Common myeloid progenitor, CD34-positive (primary cell): ENCODE measurements at regions not wholly inside any gene's neighbourhood (a gene's known extent, or its start where the extent isn't known, plus 50 kb on each side); places are given as distances from the start of the nearest gene placed in this dataset.

Experiments used
- CTCF ChIA-PET: fragments of 350-600 bp; sonication (Branson Sonifier 250); formaldehyde crosslinking; loops from one replicate; lab custom pipeline; 2021; ENCODE audit warnings: antibody characterized with exemption; lab: Charles Lee
- POLR2A ChIA-PET: fragments of 350-600 bp; sonication (Branson Sonifier 250); formaldehyde crosslinking; loops from one replicate; lab custom pipeline; 2021; ENCODE audit warnings: antibody characterized with exemption; lab: Charles Lee
- DNase-seq, 3 donors: peaks; one replicate each; pipeline versions ENCODE4 v3.0.0 to v3.0.0-alpha.2; 2013
- H3K27ac ChIP-seq, 2 experiments: 1 replicate in 1 of 2; 2 replicates in 1 of 2; pipeline ENCODE4 v1.7.0; 2013; ENCODE audit warnings: inconsistent platforms in 2 of 2, low read length in 2 of 2, mild to moderate bottlenecking in 2 of 2, low read depth in 1 of 2, moderate library complexity in 1 of 2; ENCODE audit not compliant: severe bottlenecking in 2 of 2, insufficient read depth in 1 of 2, poor library complexity in 1 of 2
- H3K27me3 ChIP-seq, 5 experiments: replicated peaks in 2 of 5; 1 replicate in 3 of 5; 2 replicates in 2 of 5; pipeline versions ENCODE4 v1.6.1 to v1.7.0; 2013; ENCODE audit warnings: low read length in 4 of 5, mild to moderate bottlenecking in 2 of 5, moderate library complexity in 2 of 5, inconsistent platforms in 1 of 5; ENCODE audit not compliant: insufficient read depth in 5 of 5, control insufficient read depth in 4 of 5
- H3K36me3 ChIP-seq, 4 experiments: 1 replicate in 2 of 4; 2 replicates in 2 of 4; pipeline versions ENCODE4 v1.6.1 to v1.7.0; 2013; ENCODE audit warnings: low read length in 3 of 4, control low read depth in 1 of 4, mild to moderate bottlenecking in 1 of 4; ENCODE audit not compliant: control insufficient read depth in 4 of 4, insufficient read depth in 4 of 4
- H3K4me1 ChIP-seq, 4 experiments: 1 replicate in 3 of 4; 2 replicates in 1 of 4; pipeline versions ENCODE4 v1.6.1 to v1.7.1; 2013; ENCODE audit warnings: low read length in 3 of 4, mild to moderate bottlenecking in 3 of 4, control low read depth in 1 of 4, inconsistent platforms in 1 of 4, moderate library complexity in 1 of 4; ENCODE audit not compliant: control insufficient read depth in 4 of 4, insufficient read depth in 4 of 4; ENCODE audit errors: control extremely low read depth in 1 of 4
- H3K4me3 ChIP-seq, 7 experiments: 1 replicate in 4 of 7; 2 replicates in 3 of 7; pipeline versions ENCODE4 v1.5.1 to v1.7.0; 2013; ENCODE audit warnings: mild to moderate bottlenecking in 7 of 7, low read length in 6 of 7, moderate library complexity in 6 of 7, inconsistent platforms in 2 of 7, low read depth in 2 of 7, control low read depth in 1 of 7; ENCODE audit not compliant: insufficient read depth in 4 of 7, control insufficient read depth in 1 of 7; ENCODE audit errors: extremely low read depth in 1 of 7
- H3K9me3 ChIP-seq, 5 experiments: 1 replicate in 4 of 5; 2 replicates in 1 of 5; pipeline versions ENCODE4 v1.6.1 to v1.7.1; 2013; ENCODE audit warnings: low read length in 4 of 5, mild to moderate bottlenecking in 2 of 5, inconsistent platforms in 1 of 5, low read depth in 1 of 5, moderate library complexity in 1 of 5; ENCODE audit not compliant: control insufficient read depth in 4 of 5, insufficient read depth in 2 of 5; ENCODE audit errors: control extremely low read depth in 1 of 5
- WGBS: methylation state at CpG from one replicate; pipeline ENCODE4 v1.1.5; 2013; ENCODE audit not compliant: insufficient coverage; 5-methylcytosine and 5-hydroxymethylcytosine counted together

DNA sequence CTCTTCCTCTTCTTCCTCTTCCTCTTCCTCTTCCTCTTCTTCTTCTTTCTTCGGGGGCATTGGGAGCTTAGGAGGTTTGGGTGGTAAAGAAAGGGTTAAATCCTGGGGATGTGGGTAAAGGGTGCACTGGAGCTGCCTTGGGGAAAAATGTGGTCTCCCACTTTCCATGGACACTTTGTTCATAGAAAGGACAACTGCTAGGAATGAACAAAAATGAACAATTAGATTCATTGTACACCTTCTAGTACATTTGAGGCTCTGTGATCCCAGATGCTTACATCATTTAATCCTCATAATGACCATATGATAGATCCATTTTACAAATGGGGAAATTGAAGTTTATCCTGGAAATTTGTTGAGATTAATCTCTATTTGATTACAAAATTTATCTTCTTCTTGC is 699.7 kb downstream of the TUSC7 start:
- Histone ChIP-seq H3K4me3 (no peak overlapping the region), H3K36me3 (no peaks in the 10 kb centered on the region), H3K9me3 (no peaks in the 10 kb centered on the region), H3K27ac (peak overlapping the region in 1 of 2 experiments; percentile 45), H3K27me3 (no peaks in the 10 kb centered on the region), H3K4me1 (peaks cover 14 to 65% (median 39%) of the 10 kb centered on the region in 4 experiments)
- WGBS: no CpG with 5 or more reads among the region's 1 CpG
- ChIA-PET CTCF (interaction anchor here (3.1 to 8.1 kb wide), 2 partner anchors 28 to 116 kb away, joined by 12 to 109 read pairs; no protein-coding TSS in a partner anchor), POLR2A (no interaction called here)
- DNase-seq: no peak

DNA sequence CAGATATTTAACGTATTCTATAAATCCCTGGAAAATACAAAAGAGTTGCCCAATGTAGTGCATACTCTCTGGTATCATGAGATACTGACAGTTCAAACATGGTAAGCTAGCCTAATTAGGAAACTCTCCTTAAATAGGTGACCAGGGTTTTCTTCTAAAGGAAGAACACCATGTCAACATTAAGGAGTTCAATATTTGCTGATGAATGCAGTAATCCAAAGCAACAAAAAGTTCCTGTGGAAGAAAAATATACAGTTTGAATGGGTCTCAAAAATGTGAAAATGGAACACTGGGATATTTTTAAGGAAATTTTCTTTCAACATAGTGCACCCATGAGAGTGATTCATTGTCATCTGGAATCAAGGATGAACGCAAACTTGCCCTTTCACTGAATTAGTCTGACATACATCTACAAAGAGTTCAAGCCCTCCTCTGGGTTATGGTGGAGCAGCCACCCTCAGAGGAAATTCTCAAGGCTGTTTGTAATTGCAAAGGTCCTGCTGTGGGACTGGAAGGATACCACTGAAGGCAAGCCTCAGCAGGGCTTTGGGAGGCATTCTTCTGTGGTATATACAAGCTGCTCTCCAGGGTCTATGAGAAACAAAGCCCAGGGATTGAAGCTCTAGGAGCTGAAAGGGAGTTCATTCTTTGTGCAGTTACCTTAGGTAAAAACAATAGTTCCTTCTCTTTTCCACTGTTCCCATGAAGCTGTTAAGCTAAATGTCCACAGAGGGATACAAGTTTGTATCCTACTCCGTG is 700.3 kb downstream of the TUSC7 start:
- no peaks in the 10 kb centered on the region for H3K9me3 ChIP-seq
- DNase-seq: no peak
- no peaks in the 10 kb centered on the region for H3K36me3 ChIP-seq
- 100% methylated on average over 1 of the region's 3 CpGs for WGBS
- ChIA-PET POLR2A (no interaction called here), CTCF (interaction anchor here (1.2 to 8.1 kb wide), 3 partner anchors 15 to 115 kb away, joined by 4 to 109 read pairs (median 12); no protein-coding TSS in a partner anchor)
- H3K27me3 ChIP-seq: no peaks in the 10 kb centered on the region
- peak overlapping the region in 1 of 2 experiments; percentile 45 for H3K27ac ChIP-seq
- no peak overlapping the region for H3K4me3 ChIP-seq
- H3K4me1 ChIP-seq: peaks cover 9 to 61% (median 37%) of the 10 kb centered on the region in 4 experiments

DNA sequence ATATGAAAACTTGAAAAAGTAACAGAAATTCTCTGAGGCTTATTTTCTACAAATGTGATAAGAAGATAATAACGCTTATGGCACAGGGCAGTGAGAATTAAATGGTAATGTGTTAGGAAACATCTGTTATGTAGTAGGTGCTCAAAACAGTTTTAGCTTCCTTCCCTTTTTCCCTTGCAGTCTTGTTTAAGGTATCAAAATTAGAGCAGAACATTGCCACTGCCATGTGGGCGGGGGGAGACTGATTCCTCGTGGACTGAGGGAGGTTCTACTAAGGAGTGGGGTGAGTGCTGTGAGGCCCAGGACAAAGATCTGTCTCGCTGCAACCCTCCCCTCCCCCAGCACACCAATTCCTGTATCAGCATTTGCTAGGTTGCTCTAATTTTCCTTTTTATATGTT is 702.4 kb downstream of the TUSC7 start:
- WGBS: 0% methylated on average over 1 of the region's 4 CpGs
- H3K36me3 ChIP-seq: no peaks in the 10 kb centered on the region
- no peaks in the 10 kb centered on the region for H3K27me3 ChIP-seq
- peaks cover 9 to 55% (median 35%) of the 10 kb centered on the region in 4 experiments for H3K4me1 ChIP-seq
- POLR2A ChIA-PET: no interaction called here
- H3K4me3 ChIP-seq: peak overlapping the region in 1 of 7 experiments; percentile 23
- DNase-seq: peak; percentile 74 to 96 (median 93)
- CTCF ChIA-PET: interaction anchor here (1.0 to 8.1 kb wide), 3 partner anchors 11 to 25 kb away, joined by 3 to 109 read pairs (median 4); no protein-coding TSS in a partner anchor
- H3K27ac ChIP-seq: peak overlapping the region in 1 of 2 experiments; percentile 51
- H3K9me3 ChIP-seq: no peaks in the 10 kb centered on the region

DNA sequence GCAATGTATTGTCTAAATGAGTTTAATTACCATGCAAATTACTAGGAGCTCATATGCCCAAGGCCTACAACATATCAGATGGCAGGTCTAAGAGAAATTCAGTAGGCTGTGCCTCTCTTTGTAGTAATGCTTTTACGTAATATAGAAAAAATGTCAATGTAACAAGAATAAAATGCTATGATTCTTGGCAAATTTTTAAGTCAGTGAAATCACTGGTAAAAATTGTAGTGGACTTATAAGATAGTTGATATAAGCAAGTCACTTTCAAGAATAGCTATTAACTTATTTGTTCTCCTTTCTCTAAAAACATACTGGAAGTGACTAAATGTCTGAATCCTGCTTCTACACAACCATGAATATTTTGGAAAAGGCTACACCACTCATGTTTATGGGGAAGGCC is 707.8 kb downstream of the TUSC7 start:
- Histone ChIP-seq H3K27ac (no peak overlapping the region), H3K4me3 (no peak overlapping the region), H3K36me3 (no peaks in the 10 kb centered on the region), H3K9me3 (no peaks in the 10 kb centered on the region), H3K4me1 (peaks cover 2 to 16% (median 9%) of the 10 kb centered on the region in 4 experiments), H3K27me3 (no peaks in the 10 kb centered on the region)
- CTCF ChIA-PET: interaction anchor here (1.1 kb wide), 1 partner anchor 10 kb away, joined by 4 read pairs; no protein-coding TSS in a partner anchor
- no CpG with 5 or more reads among the region's 1 CpG for WGBS
- POLR2A ChIA-PET: no interaction called here
- DNase-seq: no peak

DNA sequence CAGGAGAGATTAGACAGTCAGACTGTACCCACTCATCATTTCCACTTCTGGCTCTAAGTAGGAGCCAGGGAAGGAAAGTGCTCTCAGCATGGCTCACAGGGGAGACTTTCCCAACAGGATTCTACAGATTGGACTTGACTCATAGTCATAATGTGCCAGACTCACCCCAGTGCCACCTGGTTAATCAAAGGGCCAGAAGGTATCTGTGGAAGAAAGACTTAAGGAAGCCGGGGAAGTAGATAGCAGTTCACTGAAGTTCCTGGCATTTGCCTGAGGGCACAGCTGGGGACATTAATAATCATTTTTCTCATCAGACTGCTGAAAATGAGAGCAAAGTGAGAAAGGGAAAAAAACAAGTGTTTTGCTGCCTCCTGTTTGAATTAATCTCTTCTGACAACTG is 717.5 kb downstream of the TUSC7 start:
- Histone ChIP-seq H3K4me1 (peaks cover 5 to 34% (median 19%) of the 10 kb centered on the region in 4 experiments), H3K9me3 (no peaks in the 10 kb centered on the region), H3K27ac (no peak overlapping the region), H3K27me3 (no peaks in the 10 kb centered on the region), H3K4me3 (no peak overlapping the region), H3K36me3 (no peaks in the 10 kb centered on the region)
- 44% methylated on average over 1 of the region's 1 CpG for WGBS
- no peak for DNase-seq
- CTCF ChIA-PET: interaction anchor here (0.8 to 3.2 kb wide), 4 partner anchors 9 to 20 kb away, joined by 3 to 11 read pairs (median 4); no protein-coding TSS in a partner anchor
- POLR2A ChIA-PET: no interaction called here

DNA sequence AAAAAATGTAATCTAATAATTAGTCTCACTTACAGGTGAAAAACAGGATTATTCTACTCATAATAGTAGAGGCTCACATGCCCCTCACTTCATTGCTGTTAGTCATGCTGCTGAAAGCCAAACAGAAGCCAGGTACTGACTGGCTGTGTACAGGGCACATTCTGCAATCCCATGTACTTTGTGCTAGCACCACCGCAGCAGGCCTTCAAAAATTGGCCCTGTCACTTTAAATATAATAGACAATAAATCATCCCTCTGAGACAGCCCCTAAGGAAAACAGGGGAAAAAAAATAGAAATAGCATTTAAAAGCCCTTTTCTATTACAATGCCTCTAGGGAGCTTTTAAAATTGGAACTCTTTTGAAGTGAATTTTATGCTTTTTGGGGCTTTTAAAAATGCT is 723.8 kb downstream of the TUSC7 start:
- Histone ChIP-seq H3K36me3 (no peaks in the 10 kb centered on the region), H3K27ac (no peak overlapping the region), H3K9me3 (no peaks in the 10 kb centered on the region), H3K4me1 (peaks cover 0 to 14% (median 6%) of the 10 kb centered on the region in 4 experiments), H3K27me3 (no peaks in the 10 kb centered on the region), H3K4me3 (no peak overlapping the region)
- ChIA-PET POLR2A (no interaction called here), CTCF (interaction anchor here (10.2 kb wide), 1 partner anchor 25 kb away, joined by 109 read pairs; no protein-coding TSS in a partner anchor)
- no peak for DNase-seq
- WGBS: no CpG with 5 or more reads among the region's 1 CpG
